Gastrocnemius medialis (tissue), 4 donors: ENCODE measurements at regions not wholly inside any gene's neighbourhood (a gene's known extent, or its start where the extent isn't known, plus 50 kb on each side); places are given as distances from the start of the nearest gene placed in this dataset.

ENCODE experiments used
- ATAC-seq, 2 donors: fragments of 150-250 bp; one replicate each; pipeline ENCODE4 v1.9.1; 2016
- DNase-seq, 2 donors: peaks; one replicate each; pipeline ENCODE4 v3.0.0-alpha.2; 2019
- H3K27ac ChIP-seq, 4 donors: fragments of 200-600 bp; sonication (generic); 1 replicate in 1 of 4; 2 replicates in 3 of 4; pipeline ENCODE4 v1.5.1; 2016 to 2018; ENCODE audit warnings: mild to moderate bottlenecking in 2 of 4, moderate library complexity in 1 of 4
- H3K27me3 ChIP-seq, 3 donors: fragments of 200-600 bp; sonication (generic) in 2 of 3; 1 replicate in 1 of 3; 2 replicates in 2 of 3; pipeline versions ENCODE4 v1.5.1 to v1.6.0; 2016 to 2019; ENCODE audit warnings: mild to moderate bottlenecking in 1 of 3, moderate library complexity in 1 of 3
- H3K36me3 ChIP-seq, 2 donors: fragments of 200-600 bp; sonication (generic) in 1 of 2; one replicate each; pipeline ENCODE4 v1.5.1; 2017 to 2018
- H3K4me1 ChIP-seq, 2 donors: fragments of 200-600 bp; sonication (generic) in 1 of 2; one replicate each; pipeline ENCODE4 v1.5.1; 2016 to 2017; ENCODE audit warnings: mild to moderate bottlenecking in 2 of 2
- H3K4me3 ChIP-seq, 4 donors: fragments of 200-600 bp; sonication (generic) in 3 of 4; 1 replicate in 1 of 4; 2 replicates in 3 of 4; pipeline ENCODE4 v1.5.1; 2016 to 2019; ENCODE audit warnings: mild to moderate bottlenecking in 2 of 4
- H3K9me3 ChIP-seq, 3 donors: fragments of 200-600 bp; sonication (generic) in 2 of 3; 1 replicate in 1 of 3; 2 replicates in 2 of 3; pipeline ENCODE4 v1.5.1; 2016 to 2019
- CTCF ChIP-seq, 5 experiments: fragments of 450-650 bp in 3 of 5; fragments of 200-600 bp in 2 of 5; sonication (generic) in 2 of 5; IDR thresholded peaks in 4 of 5; conservative IDR thresholded peaks in 1 of 5; 1 replicate in 4 of 5; 2 replicates in 1 of 5; pipeline ENCODE4 v1.5.1; 2016 to 2019; ENCODE audit warnings: antibody characterized with exemption in 5 of 5, mild to moderate bottlenecking in 3 of 5, moderate library complexity in 3 of 5
- POLR2A ChIP-seq, 2 donors: fragments of 450-650 bp; IDR thresholded peaks; one replicate each; pipeline ENCODE4 v1.6.1; 2017; ENCODE audit warnings: antibody characterized with exemption in 2 of 2, mild to moderate bottlenecking in 2 of 2, moderate library complexity in 2 of 2
- in situ Hi-C, 4 donors: fragments of 200-750 bp; cut with MboI; loops; one replicate each; pipeline versions ENCODE4 v1.15.0 to v1.8.0; 2017; ENCODE audit warnings: low sequenced_read_pairs in 4 of 4
- intact Hi-C: fragments of 100-400 bp; cut with DNase I; formaldehyde crosslinking; loops from one replicate; pipeline ENCODE4 v1.15.1; 2023; ENCODE audit warnings: low total_unique reads

- H3K27me3 ChIP-seq = no peaks in the 10 kb centered on the region
- no peaks in the 10 kb centered on the region for H3K36me3 ChIP-seq
- in situ Hi-C loops = no loop called here
- no peak for TF ChIP-seq POLR2A (IDR thresholded peaks at IDR 0.05)
- no peak for TF ChIP-seq CTCF (IDR thresholded peaks at IDR 0.05 in 4 of 5, conservative IDR thresholded peaks at IDR 0.05 in 1 of 5)
- no peak overlapping the region for H3K4me3 ChIP-seq
- no peaks in the 10 kb centered on the region for H3K9me3 ChIP-seq
- ATAC-seq = no peak
- intact Hi-C loops = no loop called here
- H3K27ac ChIP-seq = no peak overlapping the region
- H3K4me1 ChIP-seq = no peaks in the 10 kb centered on the region
- no peak for DNase-seq
These were observed 108.6 kb upstream of the DYRK2 start for GRCh38 chr12:67539946-67540345.

GRCh38 chr12:67540920-67541624, 107.5 kb upstream of the DYRK2 start:
- Histone ChIP-seq H3K27me3 (no peaks in the 10 kb centered on the region), H3K4me1 (no peaks in the 10 kb centered on the region), H3K4me3 (no peak overlapping the region), H3K27ac (no peak overlapping the region), H3K9me3 (no peaks in the 10 kb centered on the region), H3K36me3 (no peaks in the 10 kb centered on the region)
- no peak for DNase-seq
- ATAC-seq = no peak
- in situ Hi-C loops = no loop called here
- TF ChIP-seq POLR2A (IDR thresholded peaks at IDR 0.05) (no peak), CTCF (IDR thresholded peaks at IDR 0.05 in 4 of 5, conservative IDR thresholded peaks at IDR 0.05 in 1 of 5) (no peak)
- intact Hi-C loops = no loop called here

GRCh38 chr12:67541625-67541991, 106.9 kb upstream of the DYRK2 start:
- H3K4me3 ChIP-seq = no peak overlapping the region

GRCh38 chr12:67543021-67543770, 105.3 kb upstream of the DYRK2 start:
- in situ Hi-C loops (no loop called here), intact Hi-C loops (no loop called here)
- H3K27ac ChIP-seq = no peak overlapping the region
- DNase-seq (no peak), ATAC-seq (no peak)
- H3K4me3 ChIP-seq = no peak overlapping the region
- no peaks in the 10 kb centered on the region for H3K4me1 ChIP-seq
- H3K36me3 ChIP-seq = no peaks in the 10 kb centered on the region
- H3K27me3 ChIP-seq = no peaks in the 10 kb centered on the region
- no peak for TF ChIP-seq POLR2A (IDR thresholded peaks at IDR 0.05)
- no peak for TF ChIP-seq CTCF (IDR thresholded peaks at IDR 0.05 in 4 of 5, conservative IDR thresholded peaks at IDR 0.05 in 1 of 5)
- no peaks in the 10 kb centered on the region for H3K9me3 ChIP-seq

More at GRCh38 chr12:67541625-67541991, 106.9 kb upstream of the DYRK2 start:
- TF ChIP-seq CTCF (IDR thresholded peaks at IDR 0.05 in 4 of 5, conservative IDR thresholded peaks at IDR 0.05 in 1 of 5) (no peak), POLR2A (IDR thresholded peaks at IDR 0.05) (no peak)
- no peaks in the 10 kb centered on the region for H3K27me3 ChIP-seq
- DNase-seq (no peak), ATAC-seq (no peak)
- no peaks in the 10 kb centered on the region for H3K9me3 ChIP-seq
- H3K4me1 ChIP-seq = no peaks in the 10 kb centered on the region
- intact Hi-C loops = no loop called here
- no peak overlapping the region for H3K27ac ChIP-seq
- in situ Hi-C loops = no loop called here
- no peaks in the 10 kb centered on the region for H3K36me3 ChIP-seq
